ENCODE measurements at regions not wholly inside any gene's neighbourhood (a gene's known extent, or its start where the extent isn't known, plus 50 kb on each side); places are given as distances from the start of the nearest gene placed in this dataset.

DNA sequence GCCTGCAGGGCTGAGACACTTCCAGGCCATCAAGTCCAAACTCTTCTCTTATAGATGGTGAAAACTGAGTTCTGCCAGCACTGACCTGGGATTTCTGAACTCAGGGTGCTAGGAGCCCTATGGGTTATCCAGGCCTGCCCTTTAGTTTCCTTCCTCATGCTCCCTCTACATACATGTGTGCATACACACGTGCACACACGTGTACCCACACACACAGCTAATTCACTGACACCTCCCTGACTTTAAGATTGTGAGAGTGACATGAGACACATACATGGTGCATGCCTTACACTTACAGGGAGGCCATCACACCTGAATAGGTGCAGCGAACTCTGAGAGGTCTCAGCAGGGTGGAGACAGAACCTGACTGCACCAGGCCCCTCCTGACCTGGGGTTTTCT is 267.4 kb downstream of the CYP26B1 start:
- Histone ChIP-seq H3K27ac (ENCODE audit: low read length) (no peak overlapping the region), H3K27me3 (ENCODE audit: control insufficient read depth, insufficient read depth, low read length) (no peaks in the 10 kb centered on the region), H3K4me1 (ENCODE audit: control insufficient read depth, insufficient read depth, low read length) (no peaks in the 10 kb centered on the region), H3K9me3 (ENCODE audit: control insufficient read depth, insufficient read depth, low read length) (no peaks in the 10 kb centered on the region), H3K36me3 (ENCODE audit: control insufficient read depth, insufficient read depth, low read length) (no peaks in the 10 kb centered on the region), H3K4me3 (ENCODE audit: low read length) (no peak overlapping the region)
- no CpG with 5 or more reads among the region's 3 CpGs for WGBS (ENCODE audit: insufficient coverage, insufficient read length)
- DNase-seq (ENCODE audit: low read depth, low spot score), result no peak

DNA sequence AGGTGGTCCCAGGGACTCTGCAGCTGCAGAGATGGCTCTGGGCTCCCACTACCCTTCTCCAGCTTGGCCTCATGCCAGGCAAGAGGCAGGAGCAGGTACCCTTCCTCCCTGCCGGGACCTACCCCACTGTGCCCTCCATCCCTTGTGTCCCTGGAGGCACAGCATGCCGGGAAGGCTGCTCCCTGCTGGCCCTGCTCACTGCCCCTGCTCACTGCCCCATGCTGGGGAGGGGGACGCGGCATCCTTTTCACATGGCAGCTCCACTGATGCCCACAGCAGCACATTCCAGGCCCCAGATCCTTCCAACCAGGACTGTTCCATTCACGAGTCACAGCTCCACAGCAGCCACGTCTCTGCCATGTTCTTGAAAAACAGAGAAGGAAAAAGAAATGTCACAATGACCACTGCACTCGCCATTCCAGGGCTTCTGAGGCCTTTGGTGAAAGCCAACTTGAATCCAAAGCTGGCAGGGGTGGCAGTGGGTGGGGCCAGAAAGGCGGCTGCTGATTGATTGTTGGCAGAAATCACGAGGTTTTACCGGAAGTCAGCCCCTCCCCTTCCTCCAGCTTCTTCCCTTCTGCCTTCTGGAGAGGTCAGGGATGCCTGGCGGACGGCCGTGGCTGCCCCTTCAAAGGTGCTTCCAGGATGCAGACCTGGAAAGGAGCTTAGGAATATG is 268.0 kb downstream of the CYP26B1 start:
- Histone ChIP-seq H3K27ac (ENCODE audit: low read length) (no peak overlapping the region), H3K27me3 (ENCODE audit: control insufficient read depth, insufficient read depth, low read length) (no peaks in the 10 kb centered on the region), H3K36me3 (ENCODE audit: control insufficient read depth, insufficient read depth, low read length) (no peaks in the 10 kb centered on the region), H3K4me3 (ENCODE audit: low read length) (no peak overlapping the region), H3K4me1 (ENCODE audit: control insufficient read depth, insufficient read depth, low read length) (no peaks in the 10 kb centered on the region), H3K9me3 (ENCODE audit: control insufficient read depth, insufficient read depth, low read length) (no peaks in the 10 kb centered on the region)
- no CpG with 5 or more reads among the region's 13 CpGs for WGBS (ENCODE audit: insufficient coverage, insufficient read length)
- DNase-seq (ENCODE audit: low read depth, low spot score), result no peak

DNA sequence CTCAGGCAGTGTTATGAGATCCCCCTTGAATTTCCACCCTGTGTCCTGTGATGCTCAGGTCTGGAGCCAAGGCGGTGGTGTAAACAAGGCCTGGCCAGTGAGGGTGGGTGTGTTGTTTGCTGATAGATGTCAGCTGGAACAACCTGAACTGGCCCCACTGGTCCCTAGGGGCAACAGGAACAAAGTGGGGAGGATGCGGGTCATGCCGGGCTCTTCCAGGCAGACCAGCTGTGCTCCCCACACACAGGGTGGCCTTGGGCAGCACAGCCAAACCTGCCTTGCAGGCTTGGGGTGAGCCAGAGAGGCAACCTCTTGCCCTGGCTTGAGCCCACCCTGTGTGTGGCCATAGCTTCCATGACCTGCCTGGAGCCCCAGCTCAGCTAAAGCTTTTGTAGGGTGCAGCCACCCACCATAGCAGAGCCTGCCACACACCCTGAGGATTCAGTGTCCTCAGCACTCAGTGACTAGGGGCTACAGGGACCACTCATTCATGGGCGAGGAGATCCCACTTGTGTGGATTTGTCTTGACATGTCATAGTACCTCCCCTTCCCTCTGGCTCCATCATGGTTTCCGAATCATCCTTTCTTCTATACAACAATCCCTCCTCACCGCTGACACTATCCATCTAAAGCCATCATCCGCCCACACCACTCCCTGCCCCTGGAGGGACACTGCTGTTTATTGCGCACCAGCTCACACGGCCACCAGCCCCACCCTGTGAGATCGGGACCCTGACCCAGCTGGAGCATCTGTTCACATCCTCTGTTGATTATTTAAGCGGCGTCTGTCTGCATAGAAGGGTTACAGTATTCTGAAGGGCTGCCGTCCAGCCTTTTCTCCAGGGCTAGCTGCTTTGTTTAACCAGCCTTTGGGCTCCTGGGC is 268.8 kb downstream of the CYP26B1 start:
- H3K4me3 ChIP-seq (ENCODE audit: low read length), result no peak overlapping the region
- DNase-seq (ENCODE audit: low read depth, low spot score), result no peak
- WGBS (ENCODE audit: insufficient coverage, insufficient read length), result 100% methylated on average over 3 of the region's 13 CpGs
- H3K27ac ChIP-seq (ENCODE audit: low read length), result no peak overlapping the region
- H3K9me3 ChIP-seq (ENCODE audit: control insufficient read depth, insufficient read depth, low read length), result no peaks in the 10 kb centered on the region
- H3K4me1 ChIP-seq (ENCODE audit: control insufficient read depth, insufficient read depth, low read length), result no peaks in the 10 kb centered on the region
- no peaks in the 10 kb centered on the region for H3K36me3 ChIP-seq (ENCODE audit: control insufficient read depth, insufficient read depth, low read length)
- H3K27me3 ChIP-seq (ENCODE audit: control insufficient read depth, insufficient read depth, low read length), result no peaks in the 10 kb centered on the region

DNA sequence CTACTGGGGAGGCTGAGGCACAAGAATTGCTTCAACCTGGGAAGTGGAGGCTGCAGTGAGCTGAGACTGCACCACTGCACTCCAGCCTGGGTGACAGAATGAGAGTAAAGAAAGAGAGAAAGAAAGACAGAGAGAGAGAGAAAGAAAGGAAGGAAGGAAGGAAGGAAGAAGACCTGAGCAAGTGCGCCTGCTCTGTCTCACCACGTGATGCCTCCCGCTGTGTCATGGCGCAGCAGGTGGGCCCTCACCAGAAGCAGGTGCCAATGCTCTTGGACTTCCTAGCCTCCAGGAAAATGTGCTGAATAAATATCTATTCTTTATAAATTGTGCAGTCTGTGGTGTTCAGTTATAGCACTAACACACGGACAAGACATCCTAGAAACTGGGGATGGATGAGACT is 270.0 kb downstream of the CYP26B1 start:
- H3K27me3 ChIP-seq (ENCODE audit: control insufficient read depth, insufficient read depth, low read length), result no peaks in the 10 kb centered on the region
- no peak for DNase-seq (ENCODE audit: low read depth, low spot score)
- WGBS (ENCODE audit: insufficient coverage, insufficient read length), result no CpG with 5 or more reads among the region's 5 CpGs
- no peaks in the 10 kb centered on the region for H3K4me1 ChIP-seq (ENCODE audit: control insufficient read depth, insufficient read depth, low read length)
- H3K4me3 ChIP-seq (ENCODE audit: low read length), result no peak overlapping the region
- no peak overlapping the region for H3K27ac ChIP-seq (ENCODE audit: low read length)
- no peaks in the 10 kb centered on the region for H3K9me3 ChIP-seq (ENCODE audit: control insufficient read depth, insufficient read depth, low read length)
- no peaks in the 10 kb centered on the region for H3K36me3 ChIP-seq (ENCODE audit: control insufficient read depth, insufficient read depth, low read length)

DNA sequence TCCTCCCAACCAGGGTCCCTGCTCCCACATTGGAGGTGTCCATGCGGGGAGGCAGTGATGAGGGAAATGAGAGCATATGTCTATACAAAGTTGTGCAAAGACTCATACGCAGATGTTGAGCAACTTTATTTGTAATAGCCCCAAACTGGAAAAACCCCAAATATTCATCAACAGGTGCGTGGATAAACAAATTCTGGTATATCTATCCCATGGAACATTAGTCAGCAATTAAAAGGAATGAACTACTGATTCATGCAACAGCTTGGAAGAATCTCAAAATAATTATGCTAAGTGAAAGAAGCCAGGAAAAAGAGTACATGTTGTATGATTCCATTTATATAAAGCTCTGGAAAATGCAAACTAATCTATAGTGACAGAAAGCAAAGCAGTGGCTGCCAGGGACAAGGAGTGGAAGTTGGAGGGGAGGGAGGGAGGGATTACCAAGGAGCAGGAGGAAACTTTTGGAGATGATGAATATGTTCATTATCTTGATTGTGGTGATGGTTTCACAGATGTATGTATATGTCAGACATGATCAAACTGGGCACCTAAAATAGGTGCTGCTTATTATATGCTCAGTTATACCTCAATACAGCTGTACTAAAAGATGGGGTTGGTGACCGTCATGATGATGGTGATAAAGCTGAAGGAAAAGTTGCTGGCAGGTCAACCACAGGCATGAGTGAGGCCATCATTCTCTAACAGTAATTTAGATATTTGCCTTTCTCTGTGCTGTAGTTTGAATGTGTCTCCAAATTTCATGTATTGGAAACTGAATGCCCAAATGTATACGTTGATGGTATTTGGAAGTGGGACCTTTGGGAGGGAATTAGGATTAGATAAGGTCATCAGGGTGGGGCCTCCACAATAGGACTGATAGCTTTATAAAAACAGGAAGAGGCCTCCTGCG is 270.9 kb downstream of the CYP26B1 start:
- no peak for DNase-seq (ENCODE audit: low read depth, low spot score)
- H3K4me1 ChIP-seq (ENCODE audit: control insufficient read depth, insufficient read depth, low read length), result no peaks in the 10 kb centered on the region
- H3K4me3 ChIP-seq (ENCODE audit: low read length), result no peak overlapping the region
- H3K9me3 ChIP-seq (ENCODE audit: control insufficient read depth, insufficient read depth, low read length), result no peaks in the 10 kb centered on the region
- no peaks in the 10 kb centered on the region for H3K27me3 ChIP-seq (ENCODE audit: control insufficient read depth, insufficient read depth, low read length)
- no peak overlapping the region for H3K27ac ChIP-seq (ENCODE audit: low read length)
- no peaks in the 10 kb centered on the region for H3K36me3 ChIP-seq (ENCODE audit: control insufficient read depth, insufficient read depth, low read length)
- no CpG with 5 or more reads among the region's 6 CpGs for WGBS (ENCODE audit: insufficient coverage, insufficient read length)

DNA sequence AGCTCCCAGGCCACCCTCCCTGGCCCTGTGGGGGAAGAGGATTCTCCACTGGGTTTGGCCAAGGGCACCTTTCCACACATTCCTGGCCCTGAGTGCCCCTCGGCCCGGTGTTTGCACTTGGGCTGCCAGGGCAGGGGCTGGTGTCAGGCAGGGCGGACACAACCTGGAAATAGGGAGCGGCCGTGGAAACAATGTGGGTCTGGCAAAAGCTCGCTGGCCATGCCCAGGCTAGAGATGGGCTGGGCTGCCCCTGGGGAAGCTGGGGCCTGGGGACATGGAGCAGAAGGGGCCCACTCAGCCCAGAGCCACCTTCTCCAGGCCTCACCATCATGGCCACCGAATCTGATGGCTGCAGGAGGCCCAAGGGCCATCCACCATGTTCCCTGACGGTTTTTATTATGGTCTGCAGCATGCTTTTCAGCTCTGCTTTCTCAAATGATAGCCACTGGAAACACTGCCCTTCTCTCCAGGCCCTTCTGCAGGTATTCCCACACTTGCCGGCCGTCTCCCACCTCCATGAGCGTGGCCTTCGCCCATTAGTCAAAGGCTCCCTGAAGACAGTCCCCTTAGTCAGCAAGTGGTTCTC is 275.1 kb downstream of the CYP26B1 start:
- Histone ChIP-seq H3K4me1 (ENCODE audit: control insufficient read depth, insufficient read depth, low read length) (no peaks in the 10 kb centered on the region), H3K27me3 (ENCODE audit: control insufficient read depth, insufficient read depth, low read length) (no peaks in the 10 kb centered on the region), H3K4me3 (ENCODE audit: low read length) (no peak overlapping the region), H3K9me3 (ENCODE audit: control insufficient read depth, insufficient read depth, low read length) (no peaks in the 10 kb centered on the region), H3K27ac (ENCODE audit: low read length) (no peak overlapping the region), H3K36me3 (ENCODE audit: control insufficient read depth, insufficient read depth, low read length) (no peaks in the 10 kb centered on the region)
- no peak for DNase-seq (ENCODE audit: low read depth, low spot score)
- WGBS (ENCODE audit: insufficient coverage, insufficient read length), result no CpG with 5 or more reads among the region's 12 CpGs

DNA sequence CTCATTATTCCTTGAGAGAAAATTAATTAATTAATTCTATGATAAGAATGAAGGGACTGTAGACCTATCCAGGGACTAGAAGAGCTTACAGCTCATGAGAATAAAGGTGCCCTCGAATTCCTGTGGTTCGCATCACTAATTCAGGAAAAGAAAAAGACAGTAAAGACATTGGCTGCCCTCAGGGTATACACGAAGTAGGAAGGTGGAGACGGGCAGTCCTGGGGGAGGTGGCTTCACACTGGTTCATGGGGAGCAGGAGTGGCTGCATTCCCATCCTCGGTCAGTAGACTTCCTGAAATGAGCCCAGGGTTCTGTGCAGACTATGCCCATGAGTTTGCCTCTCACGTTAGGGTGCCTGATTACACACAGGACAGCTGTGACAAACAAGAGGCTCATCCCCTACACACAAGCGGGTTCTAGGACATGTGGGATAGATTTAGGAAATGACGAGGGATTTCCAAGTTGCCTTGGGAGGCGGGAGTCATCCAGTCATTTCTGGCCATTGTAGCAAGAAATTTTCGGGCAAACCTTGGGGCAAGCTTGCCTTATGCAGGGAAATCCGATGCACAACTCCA is 282.2 kb downstream of the CYP26B1 start:
- Histone ChIP-seq H3K4me3 (ENCODE audit: low read length) (no peak overlapping the region), H3K4me1 (ENCODE audit: control insufficient read depth, insufficient read depth, low read length) (no peaks in the 10 kb centered on the region), H3K27me3 (ENCODE audit: control insufficient read depth, insufficient read depth, low read length) (no peaks in the 10 kb centered on the region), H3K9me3 (ENCODE audit: control insufficient read depth, insufficient read depth, low read length) (no peaks in the 10 kb centered on the region), H3K27ac (ENCODE audit: low read length) (no peak overlapping the region), H3K36me3 (ENCODE audit: control insufficient read depth, insufficient read depth, low read length) (no peaks in the 10 kb centered on the region)
- DNase-seq (ENCODE audit: low read depth, low spot score), result no peak
- WGBS (ENCODE audit: insufficient coverage, insufficient read length), result no CpG with 5 or more reads among the region's 11 CpGs

DNA sequence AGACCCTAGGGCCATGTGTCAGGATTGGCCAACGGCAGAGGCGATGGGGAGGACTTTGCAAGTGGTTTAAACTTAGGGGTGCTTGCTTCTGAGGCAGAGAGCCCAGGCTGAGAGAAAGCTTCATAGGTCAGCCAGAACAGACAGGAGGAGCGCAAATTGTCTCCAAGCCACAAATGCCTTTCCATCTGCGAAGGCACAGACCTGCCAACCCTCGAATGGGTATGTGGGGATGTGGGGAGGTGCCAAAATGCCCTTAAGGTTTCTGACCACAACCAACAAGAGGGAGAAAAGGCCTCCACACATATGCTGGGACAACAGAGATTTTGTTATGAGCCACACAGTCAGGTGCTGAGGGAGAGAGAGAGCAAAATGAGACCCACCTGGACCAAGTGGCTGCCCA is 283.6 kb downstream of the CYP26B1 start:
- H3K27ac ChIP-seq (ENCODE audit: low read length), result no peak overlapping the region
- H3K27me3 ChIP-seq (ENCODE audit: control insufficient read depth, insufficient read depth, low read length), result no peaks in the 10 kb centered on the region
- no peak for DNase-seq (ENCODE audit: low read depth, low spot score)

DNA sequence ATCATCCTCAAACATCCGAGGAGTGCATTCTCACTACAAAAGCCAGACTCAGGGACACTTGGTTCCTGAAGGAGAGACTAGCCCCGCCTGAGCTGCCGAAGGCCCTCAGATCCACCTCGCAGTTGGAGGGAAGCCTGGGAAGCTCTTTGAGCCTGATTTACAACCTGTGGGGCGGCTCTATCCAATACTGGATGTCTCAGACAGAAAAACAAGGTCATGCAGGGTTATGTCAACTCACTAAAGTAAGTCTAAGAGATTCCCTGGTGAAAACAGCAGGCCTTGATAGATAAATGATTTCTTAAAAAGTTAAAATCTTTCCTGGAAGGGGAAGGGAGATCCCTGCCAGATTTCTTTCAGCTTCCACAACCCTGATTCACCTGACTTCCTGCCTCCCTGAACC is 284.3 kb downstream of the CYP26B1 start:
- DNase-seq (ENCODE audit: low read depth, low spot score), result no peak
- no peaks in the 10 kb centered on the region for H3K9me3 ChIP-seq (ENCODE audit: control insufficient read depth, insufficient read depth, low read length)
- WGBS (ENCODE audit: insufficient coverage, insufficient read length), result no CpG with 5 or more reads among the region's 5 CpGs
- no peaks in the 10 kb centered on the region for H3K36me3 ChIP-seq (ENCODE audit: control insufficient read depth, insufficient read depth, low read length)
- H3K4me1 ChIP-seq (ENCODE audit: control insufficient read depth, insufficient read depth, low read length), result no peaks in the 10 kb centered on the region
- no peak overlapping the region for H3K4me3 ChIP-seq (ENCODE audit: low read length)
- no peak overlapping the region for H3K27ac ChIP-seq (ENCODE audit: low read length)
- H3K27me3 ChIP-seq (ENCODE audit: control insufficient read depth, insufficient read depth, low read length), result no peaks in the 10 kb centered on the region

More for the DNA sequence above, 283.6 kb downstream of the CYP26B1 start:
- Histone ChIP-seq H3K36me3 (ENCODE audit: control insufficient read depth, insufficient read depth, low read length) (no peaks in the 10 kb centered on the region), H3K4me3 (ENCODE audit: low read length) (no peak overlapping the region), H3K9me3 (ENCODE audit: control insufficient read depth, insufficient read depth, low read length) (no peaks in the 10 kb centered on the region), H3K4me1 (ENCODE audit: control insufficient read depth, insufficient read depth, low read length) (no peaks in the 10 kb centered on the region)
- no CpG with 5 or more reads among the region's 5 CpGs for WGBS (ENCODE audit: insufficient coverage, insufficient read length)

DNA sequence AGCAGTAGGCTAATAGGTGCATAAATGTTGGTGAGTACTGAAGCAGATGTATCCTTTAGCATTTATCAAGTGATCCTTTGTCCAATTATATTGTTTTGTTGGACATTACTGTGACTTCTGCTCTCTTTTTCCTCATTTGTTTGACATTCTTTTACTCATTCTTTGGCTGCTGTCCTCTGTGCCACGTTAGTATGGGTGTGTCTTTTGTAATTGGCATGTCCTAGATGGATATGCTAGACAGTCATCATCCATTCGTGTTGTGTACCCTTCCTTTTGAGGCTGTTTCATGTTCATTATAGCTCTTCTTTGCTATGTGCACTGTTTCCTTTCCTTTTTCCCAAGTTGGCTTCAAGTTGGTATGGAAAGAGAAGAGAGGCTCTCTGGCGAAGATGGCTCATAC is 284.7 kb downstream of the CYP26B1 start:
- Histone ChIP-seq H3K27ac (ENCODE audit: low read length) (no peak overlapping the region), H3K4me1 (ENCODE audit: control insufficient read depth, insufficient read depth, low read length) (no peaks in the 10 kb centered on the region), H3K27me3 (ENCODE audit: control insufficient read depth, insufficient read depth, low read length) (no peaks in the 10 kb centered on the region), H3K4me3 (ENCODE audit: low read length) (no peak overlapping the region), H3K9me3 (ENCODE audit: control insufficient read depth, insufficient read depth, low read length) (no peaks in the 10 kb centered on the region), H3K36me3 (ENCODE audit: control insufficient read depth, insufficient read depth, low read length) (no peaks in the 10 kb centered on the region)
- WGBS (ENCODE audit: insufficient coverage, insufficient read length), result no CpG with 5 or more reads among the region's 3 CpGs
- DNase-seq (ENCODE audit: low read depth, low spot score), result no peak

Data from iPS DF 6.9 (cell line).